Muscle of leg (tissue), 3 donors: ENCODE measurements at regions not wholly inside any gene's neighbourhood (a gene's known extent, or its start where the extent isn't known, plus 50 kb on each side); places are given as distances from the start of the nearest gene placed in this dataset.

Experiments used
- DNase-seq: peaks from one replicate; pipeline ENCODE4 v3.0.0; 2013
- H3K27ac ChIP-seq: one replicate; pipeline ENCODE4 v1.5.1; 2013; ENCODE audit warnings: mild to moderate bottlenecking, low read length, control low read depth
- H3K27me3 ChIP-seq: one replicate; pipeline ENCODE4 v1.6.1; 2013; ENCODE audit warnings: low read length; ENCODE audit not compliant: control insufficient read depth, insufficient read depth
- H3K36me3 ChIP-seq: one replicate; pipeline ENCODE4 v1.6.1; 2013; ENCODE audit warnings: low read length; ENCODE audit not compliant: control insufficient read depth, insufficient read depth
- H3K4me1 ChIP-seq: one replicate; pipeline ENCODE4 v1.6.1; 2013; ENCODE audit warnings: low read length; ENCODE audit not compliant: control insufficient read depth, insufficient read depth
- H3K4me3 ChIP-seq: one replicate; pipeline ENCODE4 v1.5.1; 2013; ENCODE audit warnings: low read length, control low read depth
- H3K9me3 ChIP-seq: replicated peaks from 2 replicates; pipeline ENCODE4 v1.6.1; 2013; ENCODE audit warnings: low read depth, low read length; ENCODE audit not compliant: control insufficient read depth
- WGBS: methylation state at CpG from one replicate; pipeline ENCODE4 v1.1.5; 2013; ENCODE audit warnings: missing lambda C conversion rate; ENCODE audit not compliant: insufficient coverage; 5-methylcytosine and 5-hydroxymethylcytosine counted together

DNA sequence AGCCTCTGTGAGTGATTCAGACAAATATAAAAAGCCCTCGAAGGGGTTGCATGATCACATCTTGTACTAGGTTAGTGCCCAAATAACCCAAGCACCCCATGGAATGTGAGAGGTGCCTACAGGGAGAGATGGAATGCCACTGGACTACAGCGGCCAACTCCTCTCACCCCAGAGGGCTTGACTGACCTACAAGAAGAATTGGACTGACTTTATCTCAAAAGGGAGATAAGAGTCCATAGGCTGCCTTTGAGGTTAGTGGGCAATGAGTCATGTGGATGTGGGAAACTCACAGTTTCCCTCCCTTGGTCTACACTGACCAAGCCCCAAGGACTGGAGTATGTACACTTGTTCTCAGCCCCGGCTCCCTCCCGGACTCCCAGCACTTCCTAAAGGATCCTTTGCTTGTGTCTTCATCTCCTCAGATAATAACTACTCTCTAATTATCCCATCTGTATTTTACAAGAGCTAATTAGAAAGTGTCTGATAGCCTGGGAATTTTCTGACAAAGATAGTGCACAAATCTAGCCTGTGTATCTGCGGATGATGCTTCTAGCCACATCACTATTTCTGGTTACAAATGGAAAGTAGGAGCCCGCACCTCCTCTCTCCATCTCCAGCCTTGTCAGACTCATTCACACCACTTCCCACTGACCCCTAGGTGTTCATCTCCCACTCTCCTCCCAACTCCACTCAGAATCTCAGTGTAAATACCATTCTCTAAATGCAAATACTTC lies 547.8 kb upstream of the TBL1XR1 start:
- H3K9me3 ChIP-seq: no peaks in the 10 kb centered on the region
- no peaks in the 10 kb centered on the region for H3K36me3 ChIP-seq
- peaks cover 9% of the 10 kb centered on the region for H3K4me1 ChIP-seq
- H3K4me3 ChIP-seq: no peak overlapping the region
- WGBS: no CpG with 5 or more reads among the region's 6 CpGs
- no peak for DNase-seq
- H3K27ac ChIP-seq: no peak overlapping the region
- H3K27me3 ChIP-seq: no peaks in the 10 kb centered on the region

DNA sequence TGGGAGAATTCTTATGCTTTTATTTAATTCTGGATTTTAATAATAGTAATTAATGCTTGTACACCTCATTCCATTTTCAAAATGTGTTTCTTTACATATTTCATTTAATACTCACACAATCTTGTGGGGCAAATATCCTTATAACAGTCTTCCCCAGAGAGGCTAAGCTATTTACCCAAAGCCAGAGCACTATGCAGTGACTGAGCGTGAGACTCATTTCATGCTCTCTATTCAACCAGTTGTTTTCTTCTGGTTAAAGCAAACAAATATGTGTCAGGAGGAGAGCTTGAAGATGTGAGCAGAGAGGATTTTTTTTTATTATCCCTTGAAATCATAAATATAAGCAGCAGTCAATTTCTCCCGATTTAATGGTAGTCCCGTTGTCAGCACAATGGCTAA lies 548.3 kb upstream of the TBL1XR1 start:
- Histone ChIP-seq H3K27ac (no peak overlapping the region), H3K9me3 (no peaks in the 10 kb centered on the region), H3K4me3 (no peak overlapping the region), H3K36me3 (no peaks in the 10 kb centered on the region), H3K27me3 (no peaks in the 10 kb centered on the region), H3K4me1 (peaks cover 9% of the 10 kb centered on the region)
- no CpG with 5 or more reads among the region's 3 CpGs for WGBS
- DNase-seq: no peak

DNA sequence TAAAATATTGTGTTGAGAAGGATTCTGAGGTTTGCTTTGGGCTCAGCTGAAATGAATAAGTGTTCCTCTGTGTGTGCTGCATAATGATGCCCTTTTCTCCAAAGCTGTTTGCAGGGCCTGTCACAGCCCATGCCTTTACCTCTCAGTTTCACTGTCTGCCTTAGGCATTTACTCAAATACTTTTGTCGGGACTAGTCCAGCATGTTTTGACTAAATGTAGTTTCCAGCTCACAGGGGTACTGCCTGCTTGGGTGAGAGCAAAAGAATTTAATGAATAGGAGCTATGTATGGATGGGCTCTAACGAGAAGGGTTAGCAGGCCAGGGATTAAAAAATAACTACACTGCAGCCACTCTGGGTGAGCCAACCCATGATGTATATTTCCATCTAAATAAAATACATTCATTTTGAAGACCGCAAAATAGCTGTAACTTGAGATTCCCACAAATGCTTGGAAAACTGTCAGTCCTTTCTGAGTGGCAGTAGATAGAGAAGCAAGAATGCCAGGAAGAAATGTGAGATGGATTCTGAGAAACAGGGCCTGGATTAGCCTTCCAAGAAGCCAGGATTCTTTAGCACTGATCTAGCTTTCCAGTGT lies 549.2 kb upstream of the TBL1XR1 start:
- Histone ChIP-seq H3K36me3 (no peaks in the 10 kb centered on the region), H3K27ac (peak overlapping the region; percentile 31), H3K27me3 (no peaks in the 10 kb centered on the region), H3K4me1 (peaks cover 9% of the 10 kb centered on the region), H3K4me3 (no peak overlapping the region), H3K9me3 (no peaks in the 10 kb centered on the region)
- DNase-seq: peak; percentile 64
- WGBS: no CpG with 5 or more reads among the region's 3 CpGs

DNA sequence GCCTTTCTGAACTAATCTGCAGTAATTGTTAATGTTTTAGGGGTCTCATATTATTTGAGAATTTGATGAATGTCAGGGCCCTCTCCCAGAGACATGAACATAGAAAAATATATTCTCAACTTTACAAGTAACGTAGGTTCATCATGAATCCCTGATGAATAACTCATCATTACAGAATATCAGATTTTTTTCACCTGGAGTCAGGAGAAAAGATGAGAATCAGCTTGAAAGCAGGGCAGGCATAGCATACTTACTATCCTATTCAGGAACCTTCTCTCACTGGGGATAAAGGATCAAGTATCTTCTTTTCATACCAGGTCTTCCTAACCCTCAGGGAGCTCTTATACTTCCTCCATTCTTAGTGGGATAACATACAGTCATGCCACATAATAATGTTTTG lies 552.6 kb upstream of the TBL1XR1 start:
- no CpG with 5 or more reads among the region's 1 CpG for WGBS
- no peak for DNase-seq
- no peaks in the 10 kb centered on the region for H3K27me3 ChIP-seq
- H3K9me3 ChIP-seq: no peaks in the 10 kb centered on the region
- no peak overlapping the region for H3K4me3 ChIP-seq
- H3K4me1 ChIP-seq: peaks cover 24% of the 10 kb centered on the region
- no peak overlapping the region for H3K27ac ChIP-seq
- H3K36me3 ChIP-seq: no peaks in the 10 kb centered on the region

DNA sequence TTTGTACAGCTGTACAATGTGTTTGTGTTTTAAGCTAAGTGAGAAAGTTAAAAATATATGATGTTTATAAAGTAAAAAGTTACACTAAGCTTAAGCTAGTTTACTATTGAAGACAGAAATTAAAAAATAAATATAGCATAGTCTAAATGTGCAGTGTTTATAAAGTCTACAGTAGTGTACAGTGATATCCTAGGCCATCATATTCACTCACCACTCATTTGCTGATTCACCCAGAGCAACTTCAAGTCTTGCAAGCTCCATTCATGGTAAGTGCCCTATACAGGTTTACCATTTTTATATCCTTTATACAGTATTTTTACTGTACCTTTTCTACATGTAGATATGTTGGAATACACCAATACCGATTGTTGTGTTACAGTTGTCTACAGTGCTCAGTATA lies 553.2 kb upstream of the TBL1XR1 start:
- no CpG with 5 or more reads among the region's 1 CpG for WGBS
- no peak for DNase-seq
- Histone ChIP-seq H3K27ac (no peak overlapping the region), H3K36me3 (no peaks in the 10 kb centered on the region), H3K27me3 (no peaks in the 10 kb centered on the region), H3K4me1 (peaks cover 24% of the 10 kb centered on the region), H3K9me3 (no peaks in the 10 kb centered on the region), H3K4me3 (no peak overlapping the region)

DNA sequence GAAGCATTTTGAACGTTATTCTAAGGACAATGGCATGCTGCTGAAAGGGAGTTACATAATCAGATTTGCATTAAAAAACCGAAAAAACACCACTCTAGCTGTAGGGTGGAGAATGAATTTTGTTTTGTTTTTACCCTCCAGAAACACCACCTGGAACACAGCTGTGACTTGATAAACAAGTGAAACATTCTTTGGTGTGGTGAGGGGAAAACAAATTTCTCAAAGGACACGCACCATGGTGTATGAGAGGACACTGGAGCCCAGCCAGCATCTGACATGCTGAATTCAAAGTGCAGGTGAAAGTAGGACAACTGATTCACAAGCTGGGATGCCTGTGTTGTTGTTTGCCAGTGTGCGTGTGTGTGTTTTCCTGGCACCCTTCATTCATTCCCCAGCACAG lies 554.5 kb upstream of the TBL1XR1 start:
- H3K36me3 ChIP-seq: no peaks in the 10 kb centered on the region
- H3K4me3 ChIP-seq: no peak overlapping the region
- no peaks in the 10 kb centered on the region for H3K27me3 ChIP-seq
- H3K9me3 ChIP-seq: no peaks in the 10 kb centered on the region
- DNase-seq: peak; percentile 28
- peaks cover 18% of the 10 kb centered on the region for H3K4me1 ChIP-seq
- 83% methylated on average over 1 of the region's 4 CpGs for WGBS
- no peak overlapping the region for H3K27ac ChIP-seq

DNA sequence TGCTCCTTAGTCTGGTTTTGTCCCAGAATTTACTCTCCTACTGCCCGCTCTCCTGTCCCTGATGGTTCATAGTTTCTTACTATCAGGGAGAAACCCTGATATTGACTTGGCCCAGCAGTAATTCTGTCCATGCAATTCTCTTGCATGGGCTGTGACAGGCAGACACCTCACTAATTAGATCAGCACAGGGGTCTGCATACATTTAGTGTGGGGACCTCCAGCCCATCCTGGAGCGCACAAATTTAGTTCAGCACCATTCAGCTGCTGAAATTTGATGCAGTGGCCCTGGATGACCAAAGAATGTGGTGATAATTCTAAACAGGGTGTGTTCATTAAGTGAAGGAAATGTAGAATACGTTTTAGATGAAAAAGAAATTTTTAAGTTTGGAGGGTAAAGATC lies 555.5 kb upstream of the TBL1XR1 start:
- Histone ChIP-seq H3K9me3 (peaks cover 2% of the 10 kb centered on the region), H3K27ac (no peak overlapping the region), H3K4me1 (peaks cover 15% of the 10 kb centered on the region), H3K4me3 (no peak overlapping the region), H3K27me3 (no peaks in the 10 kb centered on the region), H3K36me3 (no peaks in the 10 kb centered on the region)
- DNase-seq: no peak
- WGBS: 66% methylated on average over 2 of the region's 3 CpGs

DNA sequence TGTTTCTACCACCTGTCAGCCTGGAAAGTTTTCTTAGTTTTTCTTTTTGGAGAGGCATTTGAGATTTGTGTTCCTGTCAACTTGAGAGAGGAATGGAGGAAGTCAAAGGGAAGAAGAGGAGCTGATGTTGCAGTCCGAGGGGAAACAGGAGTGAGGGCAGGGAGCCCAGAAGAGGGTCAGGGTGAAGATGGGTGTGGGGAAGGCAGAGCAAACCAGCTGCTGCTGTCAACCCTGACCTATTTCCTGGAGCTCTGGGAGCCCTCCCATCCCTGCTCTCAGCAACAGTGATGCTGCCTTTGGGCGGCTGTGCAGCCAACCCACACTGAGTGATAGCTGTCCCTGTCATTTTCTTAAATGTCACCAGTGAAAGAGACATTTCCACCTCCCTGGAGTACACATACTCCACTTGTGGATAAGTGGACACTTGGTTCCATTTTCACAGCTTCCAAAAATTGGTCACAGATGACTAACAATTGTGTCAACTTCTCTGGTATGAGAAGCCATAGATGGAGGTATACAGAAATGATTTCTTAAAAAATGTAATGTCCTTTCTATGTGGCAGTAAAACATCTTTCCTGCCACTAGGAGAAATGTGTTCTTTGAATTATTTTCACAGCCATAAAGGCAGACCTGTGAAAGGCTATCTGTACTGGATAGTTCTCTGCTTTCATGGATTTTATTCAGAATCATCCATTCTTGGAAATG lies 556.3 kb upstream of the TBL1XR1 start:
- Histone ChIP-seq H3K27ac (peak overlapping the region; percentile 53), H3K4me3 (no peak overlapping the region), H3K4me1 (peaks cover 15% of the 10 kb centered on the region), H3K27me3 (no peaks in the 10 kb centered on the region), H3K9me3 (peaks cover 2% of the 10 kb centered on the region), H3K36me3 (no peaks in the 10 kb centered on the region)
- whole genome bisulfite sequencing: 6% methylated on average over 2 of the region's 2 CpGs
- DNase-seq: peak; percentile 85

DNA sequence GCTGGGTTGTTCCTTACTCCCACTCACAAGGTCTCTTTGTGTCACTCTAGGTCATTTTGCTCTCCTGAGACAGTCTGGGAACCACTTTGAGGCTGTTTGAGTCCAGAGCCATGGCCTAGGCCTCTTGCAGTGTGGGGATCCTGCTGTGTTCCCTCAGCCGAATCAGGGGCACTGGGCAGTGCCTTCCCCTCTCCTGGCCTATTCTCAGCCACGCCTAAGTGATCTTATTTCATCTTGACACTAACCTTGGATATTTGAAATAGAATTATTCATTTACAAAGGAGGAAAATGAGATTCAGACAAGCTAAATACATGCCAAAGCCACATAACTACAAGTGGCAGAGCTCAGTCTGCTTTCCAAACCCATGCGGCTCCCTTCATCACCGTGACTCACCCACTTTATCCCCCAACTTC lies 557.2 kb upstream of the TBL1XR1 start:
- Histone ChIP-seq H3K9me3 (peaks cover 2% of the 10 kb centered on the region), H3K27me3 (no peaks in the 10 kb centered on the region), H3K4me3 (no peak overlapping the region), H3K27ac (peak overlapping the region; percentile 17), H3K36me3 (no peaks in the 10 kb centered on the region), H3K4me1 (peaks cover 15% of the 10 kb centered on the region)
- no CpG with 5 or more reads among the region's 4 CpGs for WGBS
- no peak for DNase-seq

DNA sequence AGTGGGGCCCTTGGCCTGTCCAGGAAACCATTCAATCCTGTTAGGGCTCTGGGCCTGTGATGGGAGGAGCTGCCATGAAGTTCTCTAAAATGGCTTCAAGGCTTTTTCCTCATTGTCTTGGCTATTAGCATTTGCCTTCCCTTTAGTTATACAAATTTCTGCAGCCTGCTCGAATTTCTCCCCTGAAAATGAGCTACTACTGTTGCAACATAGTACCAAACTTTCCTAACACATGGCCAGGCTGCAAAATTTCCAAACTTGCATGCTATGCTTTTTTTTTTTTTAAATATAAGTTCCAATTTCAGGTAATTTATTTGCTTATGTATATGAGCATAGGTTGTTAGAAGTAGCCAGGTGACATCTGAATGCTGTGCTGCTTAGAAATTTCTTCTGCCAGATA lies 560.8 kb upstream of the TBL1XR1 start:
- Histone ChIP-seq H3K27me3 (no peaks in the 10 kb centered on the region), H3K36me3 (no peaks in the 10 kb centered on the region), H3K9me3 (peaks cover 2% of the 10 kb centered on the region), H3K4me3 (no peak overlapping the region), H3K27ac (no peak overlapping the region), H3K4me1 (peaks cover 11% of the 10 kb centered on the region)
- WGBS: no CpG with 5 or more reads among the region's 1 CpG
- DNase-seq: no peak
